Sigmoid colon (tissue), 6 donors: ENCODE measurements at regions not wholly inside any gene's neighbourhood (a gene's known extent, or its start where the extent isn't known, plus 50 kb on each side); places are given as distances from the start of the nearest gene placed in this dataset.

Source experiments
- DNase-seq: peaks from one replicate; pipeline ENCODE4 v3.0.0-alpha.2; 2019
- H3K27ac ChIP-seq, 4 donors: fragments of 200-600 bp; sonication (generic); one replicate each; pipeline ENCODE4 v1.5.1; 2016 to 2019; ENCODE audit warnings: mild to moderate bottlenecking in 1 of 4
- H3K27me3 ChIP-seq, 3 donors: fragments of 200-600 bp; sonication (generic); one replicate each; pipeline ENCODE4 v1.5.1; 2019; ENCODE audit warnings: mild to moderate bottlenecking in 1 of 3
- H3K36me3 ChIP-seq, 4 donors: fragments of 200-600 bp; sonication (generic); one replicate each; pipeline ENCODE4 v1.5.1; 2016 to 2019
- H3K4me1 ChIP-seq, 4 donors: fragments of 200-600 bp; sonication (generic); one replicate each; pipeline ENCODE4 v1.5.1; 2017 to 2019
- H3K4me3 ChIP-seq, 4 donors: fragments of 200-600 bp; sonication (generic); one replicate each; pipeline ENCODE4 v1.5.1; 2017 to 2019; ENCODE audit warnings: mild to moderate bottlenecking in 2 of 4, moderate library complexity in 1 of 4
- H3K9me3 ChIP-seq, 4 donors: fragments of 200-600 bp in 3 of 4; sonication (generic) in 3 of 4; one replicate each; pipeline versions ENCODE4 v1.5.1 to v1.6.1; 2013 to 2019
- EP300 ChIP-seq, 4 donors: sonication (generic); formaldehyde crosslinking; IDR thresholded peaks; one replicate each; pipeline ENCODE4 v1.6.1; 2017; ENCODE audit warnings: antibody characterized with exemption in 4 of 4
- POLR2A ChIP-seq, 2 donors: fragments of 450-650 bp; IDR thresholded peaks; one replicate each; pipeline ENCODE4 v1.6.1; 2016; ENCODE audit warnings: antibody characterized with exemption in 2 of 2, mild to moderate bottlenecking in 2 of 2, moderate library complexity in 2 of 2
- POLR2AphosphoS5 ChIP-seq, 4 donors: sonication (generic); formaldehyde crosslinking; IDR thresholded peaks; one replicate each; pipeline ENCODE4 v1.6.1; 2017; ENCODE audit warnings: antibody characterized with exemption in 4 of 4
- WGBS, 2 donors: extraction: QIAGEN DNeasy Blood & Tissue Kit; methylation state at CpG; one replicate each; pipeline ENCODE4 v1.1.7; 2013; 5-methylcytosine and 5-hydroxymethylcytosine counted together
- intact Hi-C: fragments of 100-400 bp; cut with DNase I; formaldehyde crosslinking; loops from one replicate; pipeline ENCODE4 v1.15.1; 2023
- TF ChIP-seq, protein P1 (sequence below), 4 experiments: fragments of 450-650 bp in 3 of 4; fragments of 200-600 bp in 1 of 4; IDR thresholded peaks; one replicate each; pipeline ENCODE4 v1.5.1; 2016 to 2019; ENCODE audit warnings: antibody characterized with exemption in 4 of 4, mild to moderate bottlenecking in 3 of 4, moderate library complexity in 2 of 4
- donor health status: healthy with polysubstance abuse.
- donor health status: healthy.

DNA sequence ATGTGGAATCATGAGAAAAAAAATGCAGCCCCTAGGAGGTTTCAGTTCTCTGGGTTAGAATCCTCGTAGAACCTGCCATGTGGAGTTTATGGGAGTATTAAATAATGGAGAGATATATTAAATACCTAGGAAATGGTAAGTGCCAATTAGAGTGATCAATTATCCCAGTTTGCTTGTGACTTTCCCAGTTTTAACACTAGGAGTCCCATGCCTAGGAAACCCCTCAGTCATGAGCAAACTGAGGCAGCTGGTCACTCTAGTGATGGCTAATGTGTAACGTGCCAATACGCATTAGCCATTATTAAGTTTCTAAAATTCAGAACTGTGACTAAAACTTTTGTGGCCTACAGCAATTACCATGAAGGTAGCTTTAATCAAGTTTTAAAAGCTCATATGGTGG, 720.6 kb downstream of the TAF11L14 start:
- H3K4me1 ChIP-seq, result no peaks in the 10 kb centered on the region
- no peaks in the 10 kb centered on the region for H3K36me3 ChIP-seq
- TF ChIP-seq POLR2A (IDR thresholded peaks at IDR 0.05), result no peak
- TF ChIP-seq, protein P1, sequence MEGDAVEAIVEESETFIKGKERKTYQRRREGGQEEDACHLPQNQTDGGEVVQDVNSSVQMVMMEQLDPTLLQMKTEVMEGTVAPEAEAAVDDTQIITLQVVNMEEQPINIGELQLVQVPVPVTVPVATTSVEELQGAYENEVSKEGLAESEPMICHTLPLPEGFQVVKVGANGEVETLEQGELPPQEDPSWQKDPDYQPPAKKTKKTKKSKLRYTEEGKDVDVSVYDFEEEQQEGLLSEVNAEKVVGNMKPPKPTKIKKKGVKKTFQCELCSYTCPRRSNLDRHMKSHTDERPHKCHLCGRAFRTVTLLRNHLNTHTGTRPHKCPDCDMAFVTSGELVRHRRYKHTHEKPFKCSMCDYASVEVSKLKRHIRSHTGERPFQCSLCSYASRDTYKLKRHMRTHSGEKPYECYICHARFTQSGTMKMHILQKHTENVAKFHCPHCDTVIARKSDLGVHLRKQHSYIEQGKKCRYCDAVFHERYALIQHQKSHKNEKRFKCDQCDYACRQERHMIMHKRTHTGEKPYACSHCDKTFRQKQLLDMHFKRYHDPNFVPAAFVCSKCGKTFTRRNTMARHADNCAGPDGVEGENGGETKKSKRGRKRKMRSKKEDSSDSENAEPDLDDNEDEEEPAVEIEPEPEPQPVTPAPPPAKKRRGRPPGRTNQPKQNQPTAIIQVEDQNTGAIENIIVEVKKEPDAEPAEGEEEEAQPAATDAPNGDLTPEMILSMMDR (IDR thresholded peaks at IDR 0.05), result no peak
- WGBS, 2 donors, result 84 to 88% methylated on average over 3 of the region's 3 CpGs
- no peak overlapping the region for H3K4me3 ChIP-seq
- no peak for DNase-seq
- no peaks in the 10 kb centered on the region for H3K27me3 ChIP-seq
- no peak overlapping the region for H3K27ac ChIP-seq
- intact Hi-C loops, result no loop called here
- H3K9me3 ChIP-seq, result no peaks in the 10 kb centered on the region

GRCh38 chr5:18357486-18357885, 723.2 kb downstream of the TAF11L14 start:
- Histone ChIP-seq H3K27me3 (no peaks in the 10 kb centered on the region), H3K27ac (no peak overlapping the region), H3K4me1 (no peaks in the 10 kb centered on the region), H3K4me3 (no peak overlapping the region), H3K36me3 (no peaks in the 10 kb centered on the region), H3K9me3 (no peaks in the 10 kb centered on the region)
- TF ChIP-seq POLR2AphosphoS5 (IDR thresholded peaks at IDR 0.05) (no peak), POLR2A (IDR thresholded peaks at IDR 0.05) (no peak), EP300 (IDR thresholded peaks at IDR 0.05) (no peak)
- TF ChIP-seq, protein P1 (IDR thresholded peaks at IDR 0.05), result no peak
- 81 to 91% methylated on average over 4 of the region's 4 CpGs for WGBS, 2 donors
- intact Hi-C loops, result no loop called here
- no peak for DNase-seq

DNA sequence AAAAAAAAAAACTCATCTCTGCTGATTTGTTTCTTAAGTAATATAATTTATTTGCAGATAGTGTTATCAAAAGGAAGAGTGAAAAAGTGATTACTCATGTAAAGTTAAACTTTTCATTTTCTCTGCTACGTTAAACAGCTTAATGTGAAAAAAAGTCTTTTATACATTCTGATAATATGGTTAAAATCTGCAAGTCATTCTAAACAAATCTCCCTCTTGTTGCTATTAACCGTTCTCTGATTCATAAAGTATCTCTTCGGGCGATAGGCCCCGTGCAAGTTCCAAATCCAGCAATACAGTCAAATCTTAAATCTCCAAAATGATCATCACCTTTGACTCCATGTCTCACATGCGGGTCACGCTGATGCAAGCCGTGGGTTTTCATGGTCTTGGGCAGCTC, 732.0 kb downstream of the TAF11L14 start:
- no peak for DNase-seq
- Histone ChIP-seq H3K27ac (no peak overlapping the region), H3K9me3 (no peaks in the 10 kb centered on the region), H3K4me3 (no peak overlapping the region), H3K4me1 (no peaks in the 10 kb centered on the region), H3K36me3 (no peaks in the 10 kb centered on the region), H3K27me3 (no peaks in the 10 kb centered on the region)
- intact Hi-C loops, result no loop called here
- TF ChIP-seq, protein P1 (IDR thresholded peaks at IDR 0.05), result no peak
- TF ChIP-seq POLR2A (IDR thresholded peaks at IDR 0.05), result no peak
- no peak for TF ChIP-seq EP300 (IDR thresholded peaks at IDR 0.05)
- no peak for TF ChIP-seq POLR2AphosphoS5 (IDR thresholded peaks at IDR 0.05)
- 85 to 88% methylated on average over 8 of the region's 8 CpGs for WGBS, 2 donors

DNA sequence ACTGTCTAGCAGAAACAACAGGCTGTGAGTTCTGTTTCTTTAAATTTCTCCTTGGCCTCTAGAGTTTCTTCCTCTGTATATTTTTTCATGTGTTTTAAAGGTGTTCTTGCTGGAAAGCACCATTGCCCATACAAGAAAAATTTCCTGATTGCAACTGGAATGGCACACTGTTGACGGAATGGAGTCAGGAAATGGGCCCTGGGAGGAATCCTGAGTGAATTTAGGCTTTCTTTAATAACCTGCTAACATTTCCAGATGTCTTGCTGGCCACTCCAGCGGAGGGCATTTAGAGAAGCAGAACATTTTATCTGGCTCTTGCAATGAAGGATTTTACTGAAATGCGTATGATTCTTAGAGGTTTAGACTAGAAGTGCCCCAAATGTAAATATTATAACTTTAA, 736.3 kb downstream of the TAF11L14 start:
- no peak for TF ChIP-seq POLR2A (IDR thresholded peaks at IDR 0.05)
- Histone ChIP-seq H3K27ac (no peak overlapping the region), H3K27me3 (no peaks in the 10 kb centered on the region), H3K9me3 (no peaks in the 10 kb centered on the region), H3K36me3 (no peaks in the 10 kb centered on the region), H3K4me1 (no peaks in the 10 kb centered on the region), H3K4me3 (no peak overlapping the region)
- no peak for DNase-seq
- intact Hi-C loops, result no loop called here
- WGBS, 2 donors, result 60 to 72% methylated on average over 3 of the region's 3 CpGs

- Histone ChIP-seq H3K9me3 (no peaks in the 10 kb centered on the region), H3K27ac (no peak overlapping the region), H3K4me3 (no peak overlapping the region), H3K27me3 (no peaks in the 10 kb centered on the region), H3K36me3 (no peaks in the 10 kb centered on the region), H3K4me1 (no peaks in the 10 kb centered on the region)
- DNase-seq, result no peak
- WGBS, 2 donors, result 40 to 72% methylated on average over 2 of the region's 2 CpGs
- intact Hi-C loops, result no loop called here
- TF ChIP-seq EP300 (IDR thresholded peaks at IDR 0.05) (no peak), POLR2AphosphoS5 (IDR thresholded peaks at IDR 0.05) (no peak), POLR2A (IDR thresholded peaks at IDR 0.05) (no peak)
- TF ChIP-seq, protein P1 (IDR thresholded peaks at IDR 0.05), result no peak
Observed at GRCh38 chr5:18375641-18376040, 741.4 kb downstream of the TAF11L14 start.
